HG03045 (cell line): ENCODE measurements at regions not wholly inside any gene's neighbourhood (a gene's known extent, or its start where the extent isn't known, plus 50 kb on each side); places are given as distances from the start of the nearest gene placed in this dataset.

Experiments used
- ATAC-seq: cut with Tn5 transposase; IDR thresholded peaks from one replicate; pipeline ENCODE4 v1.9.1; 2021; ENCODE audit warnings: mild to moderate bottlenecking, moderate library complexity; ENCODE audit not compliant: unreplicated experiment

- ATAC-seq, result no peak
Measured at GRCh38 chr20:40104959-40105358, 584.1 kb downstream of the MAFB start.

- ATAC-seq, result no peak
Measured at GRCh38 chr20:40103420-40103819, 585.6 kb downstream of the MAFB start.

GRCh38 chr20:40101560-40101959 lies 587.5 kb downstream of the MAFB start:
- ATAC-seq, result no peak

- no peak for ATAC-seq
Measured at GRCh38 chr20:40100261-40100660, 588.8 kb downstream of the MAFB start.

GRCh38 chr20:40090236-40090635 lies 598.8 kb downstream of the MAFB start:
- ATAC-seq, result no peak

- ATAC-seq, result no peak
Measured at GRCh38 chr20:40087496-40087895, 601.5 kb downstream of the MAFB start.

GRCh38 chr20:40085513-40085912 lies 603.5 kb downstream of the MAFB start:
- ATAC-seq, result no peak

- no peak for ATAC-seq
Measured at GRCh38 chr20:40082436-40082835, 606.6 kb downstream of the MAFB start.

GRCh38 chr20:40081653-40082052 lies 607.4 kb downstream of the MAFB start:
- ATAC-seq, result no peak

GRCh38 chr20:40080041-40080652 lies 608.9 kb downstream of the MAFB start:
- ATAC-seq, result no peak

GRCh38 chr20:40073535-40074111 lies 615.4 kb downstream of the MAFB start:
- ATAC-seq, result no peak

GRCh38 chr20:40072907-40073306 lies 616.1 kb downstream of the MAFB start:
- ATAC-seq, result no peak

GRCh38 chr20:40056171-40056570 lies 632.9 kb downstream of the MAFB start:
- no peak for ATAC-seq

GRCh38 chr20:40055711-40056110 lies 633.3 kb downstream of the MAFB start:
- ATAC-seq, result no peak

GRCh38 chr20:40054311-40054710 lies 634.7 kb downstream of the MAFB start:
- no peak for ATAC-seq

- no peak for ATAC-seq
Measured at GRCh38 chr20:40050596-40050995, 638.4 kb downstream of the MAFB start.

GRCh38 chr20:40049854-40050253 lies 639.2 kb downstream of the MAFB start:
- ATAC-seq, result no peak

- no peak for ATAC-seq
Measured at GRCh38 chr20:40046703-40047102, 642.3 kb downstream of the MAFB start.

- ATAC-seq, result no peak
Measured at GRCh38 chr20:40037511-40037910, 651.5 kb downstream of the MAFB start.

GRCh38 chr20:40029589-40029988 lies 659.4 kb downstream of the MAFB start:
- no peak for ATAC-seq

- ATAC-seq, result no peak
Measured at GRCh38 chr20:40019510-40019909, 669.5 kb downstream of the MAFB start.

- ATAC-seq, result no peak
Measured at GRCh38 chr20:40017765-40018164, 671.3 kb downstream of the MAFB start.

GRCh38 chr20:40016890-40017289 lies 672.1 kb downstream of the MAFB start:
- ATAC-seq, result no peak
